GM18858 (cell line): ENCODE measurements at regions not wholly inside any gene's neighbourhood (a gene's known extent, or its start where the extent isn't known, plus 50 kb on each side); places are given as distances from the start of the nearest gene placed in this dataset.
"Not testable (repeated sequence)": the region's sequence is repeated elsewhere in the genome, so short reads cannot be mapped to it uniquely, and the experiment has no call there.

ENCODE experiments used
- ATAC-seq: cut with Tn5 transposase; IDR thresholded peaks from one replicate; pipeline ENCODE4 v1.9.1; 2021; ENCODE audit not compliant: unreplicated experiment

GRCh38 chr1:238406098-238406860 is 515.6 kb upstream of the ZP4 start:
- ATAC-seq: no peak

- ATAC-seq: no peak
These were observed 514.2 kb upstream of the ZP4 start for GRCh38 chr1:238404921-238405320.

DNA sequence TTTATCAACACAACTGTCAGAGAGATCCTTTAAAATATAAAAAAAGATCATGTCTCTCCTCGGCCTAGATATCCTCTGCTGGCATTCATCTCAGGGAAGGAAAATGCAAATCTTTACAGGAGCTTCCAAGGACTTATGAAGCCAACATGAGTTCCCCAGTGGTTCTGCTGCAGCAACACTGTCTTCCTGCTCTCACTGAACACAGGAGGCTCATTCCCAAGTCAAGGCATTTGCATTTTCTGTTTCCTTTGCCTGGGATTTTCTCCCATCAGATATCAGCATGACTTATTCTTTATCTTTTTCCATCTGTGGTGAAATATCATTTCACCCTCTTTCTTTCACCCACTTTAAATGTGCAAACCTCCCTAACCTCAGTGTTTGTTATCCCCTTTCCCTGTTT is 513.8 kb upstream of the ZP4 start:
- no peak for ATAC-seq

DNA sequence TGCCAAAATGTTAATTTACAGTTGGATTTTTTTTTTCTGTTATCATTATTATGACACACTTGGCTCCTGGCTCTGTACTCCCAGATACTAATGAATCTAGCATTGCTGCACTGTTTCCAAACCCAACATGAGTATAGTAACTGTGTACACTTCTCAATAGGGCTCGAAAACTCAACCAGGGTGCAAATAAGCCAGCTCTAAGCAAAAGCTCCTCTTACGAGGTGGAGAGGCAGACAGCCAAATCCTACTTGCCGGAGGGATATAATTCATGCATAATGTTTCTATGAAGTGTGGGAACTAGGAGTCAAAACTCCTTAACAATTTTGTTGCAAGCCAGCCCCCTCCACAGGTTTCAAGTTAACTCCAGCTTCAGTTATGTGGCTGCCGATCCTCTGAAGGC is 510.4 kb upstream of the ZP4 start:
- ATAC-seq: no peak

GRCh38 chr1:238399558-238399957 is 508.8 kb upstream of the ZP4 start:
- no peak for ATAC-seq

GRCh38 chr1:238396140-238396539 is 505.4 kb upstream of the ZP4 start:
- ATAC-seq: no peak

DNA sequence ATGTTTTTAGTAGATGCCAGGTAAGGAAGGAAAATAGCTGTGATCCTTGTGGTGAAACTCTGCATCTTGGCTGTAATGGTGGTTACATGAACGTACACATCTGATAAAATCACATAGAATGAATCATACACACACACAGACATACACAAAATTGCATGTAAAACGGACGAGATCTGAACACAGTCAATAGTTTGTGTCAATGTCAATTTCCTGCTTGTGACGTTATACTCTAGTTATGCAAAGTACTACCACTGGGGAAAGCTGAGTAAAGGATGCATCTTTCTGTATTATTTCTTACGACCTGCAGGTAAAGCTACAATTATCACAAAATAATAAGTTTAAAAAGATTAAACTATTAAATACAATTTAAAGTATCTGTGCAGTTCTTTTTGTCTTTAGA is 493.7 kb upstream of the ZP4 start:
- no peak for ATAC-seq

DNA sequence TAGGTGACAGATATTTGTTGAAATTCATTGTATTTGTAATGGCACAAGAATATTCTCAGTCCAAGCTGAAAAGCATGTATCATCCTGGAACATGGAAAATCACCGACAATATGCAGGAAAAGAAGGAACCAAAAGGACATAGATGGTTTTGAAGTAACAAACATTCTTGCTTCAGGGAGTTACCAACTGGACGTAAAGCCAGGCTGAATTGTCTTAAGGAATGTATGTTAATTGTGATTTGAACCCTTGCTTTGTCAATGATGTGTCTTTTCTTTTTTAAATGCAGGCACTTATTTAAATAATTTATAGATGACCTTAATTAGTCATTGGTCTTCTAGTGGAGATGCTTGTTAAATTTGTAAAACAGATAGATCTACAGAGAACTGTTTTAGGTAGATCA is 489.4 kb upstream of the ZP4 start:
- ATAC-seq: no peak

- ATAC-seq: not testable (repeated sequence)
These were observed 488.7 kb upstream of the ZP4 start for GRCh38 chr1:238379446-238379845.

DNA sequence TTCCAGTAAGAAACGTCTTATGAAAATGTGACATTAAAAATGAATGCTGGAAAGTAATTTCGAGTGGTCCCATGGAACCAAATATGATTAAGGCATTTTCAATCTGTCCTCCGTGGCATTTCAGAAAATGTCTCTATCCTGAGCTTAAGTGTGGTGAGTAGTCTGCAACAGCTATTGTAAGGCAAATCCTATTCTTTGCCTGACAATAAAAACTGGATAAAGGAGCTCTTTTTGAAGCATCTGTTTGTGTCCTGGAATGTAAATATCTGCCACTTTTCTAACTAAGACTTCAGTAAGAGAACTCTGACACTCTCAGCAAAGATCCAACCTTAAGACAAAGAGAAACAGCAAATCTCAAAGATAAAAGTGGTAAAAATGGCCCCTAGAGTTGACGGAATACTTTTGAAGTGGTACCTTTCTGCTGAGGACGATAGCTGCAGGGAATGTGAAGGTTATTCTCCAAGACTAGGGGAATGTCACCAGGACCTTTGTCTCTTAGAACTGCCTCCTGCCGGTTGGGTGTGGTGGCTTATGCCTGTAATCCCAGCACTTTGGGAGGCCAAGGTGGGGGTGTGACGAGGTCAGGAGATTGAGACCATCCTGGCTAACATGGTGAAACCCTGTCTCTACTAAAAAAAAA is 486.7 kb upstream of the ZP4 start:
- ATAC-seq: no peak

DNA sequence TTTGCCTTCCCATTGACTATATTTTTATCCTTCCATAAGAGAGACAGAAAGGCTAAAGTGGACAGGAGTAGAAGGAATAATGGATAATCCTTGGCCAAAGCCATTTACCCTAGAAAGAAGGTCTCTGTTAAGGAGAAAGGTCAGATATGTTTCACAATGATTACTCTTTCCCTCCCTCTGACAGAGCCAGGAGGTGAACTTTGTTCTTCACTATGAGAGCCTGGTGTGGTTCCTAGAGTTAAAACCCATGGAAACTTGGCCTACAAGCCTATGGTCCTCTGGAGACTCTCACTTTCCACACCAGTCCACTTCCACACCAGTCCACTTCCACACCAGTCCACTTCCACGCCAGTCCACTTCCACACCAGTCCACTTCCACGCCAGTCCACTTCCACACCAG is 479.9 kb upstream of the ZP4 start:
- no peak for ATAC-seq

DNA sequence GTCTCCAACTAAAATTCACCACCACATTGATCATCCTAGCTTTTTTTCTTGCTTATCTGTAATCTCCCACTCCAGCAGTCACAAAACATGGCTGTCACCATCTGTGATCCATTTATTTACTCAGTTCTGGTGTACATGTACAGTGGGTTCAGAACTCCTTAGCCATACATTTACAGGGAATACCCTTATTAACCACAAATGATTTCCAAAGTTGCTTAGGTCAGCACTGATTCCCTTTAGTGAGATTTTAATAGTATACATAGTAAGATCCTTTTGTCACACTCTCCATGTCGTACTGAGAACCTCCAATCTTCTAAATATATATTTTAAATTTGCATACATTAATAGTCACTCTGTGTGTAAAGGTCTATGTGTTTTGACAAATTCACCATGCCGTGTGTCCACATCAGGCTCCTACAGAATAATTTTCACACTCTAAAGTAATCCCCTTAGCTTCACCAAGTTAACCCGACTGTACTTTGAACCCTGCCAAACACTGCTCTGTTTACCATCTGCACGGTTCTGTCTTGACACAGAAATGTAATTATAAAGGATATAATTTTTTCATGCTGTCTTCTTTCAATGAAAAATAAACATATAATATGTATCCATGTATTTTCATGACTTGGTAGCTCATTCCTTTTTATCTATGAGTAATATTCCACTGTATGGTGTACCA is 473.6 kb upstream of the ZP4 start:
- ATAC-seq: no peak

GRCh38 chr1:238360474-238360873 is 469.8 kb upstream of the ZP4 start:
- no peak for ATAC-seq

DNA sequence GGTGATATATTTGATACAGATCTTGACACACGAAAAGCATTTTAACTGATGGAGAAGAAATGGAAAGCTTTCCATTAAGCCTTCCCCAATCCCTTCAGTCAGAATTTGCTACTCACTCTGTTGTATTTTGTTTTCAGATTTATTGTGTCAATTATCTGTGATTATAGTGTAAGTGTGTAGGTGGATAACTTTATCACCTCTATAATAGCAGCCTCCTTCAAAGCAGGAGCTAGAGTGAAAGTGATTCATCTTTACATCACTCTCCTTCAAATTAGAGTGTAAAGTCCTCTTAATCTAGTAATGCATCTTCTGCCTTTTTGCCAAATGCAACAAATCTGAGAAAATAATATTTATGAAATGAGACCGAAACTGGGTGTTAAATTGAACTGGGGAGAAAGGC is 459.7 kb upstream of the ZP4 start:
- ATAC-seq: no peak

- no peak for ATAC-seq
These were observed 455.6 kb upstream of the ZP4 start for GRCh38 chr1:238346340-238346739.

GRCh38 chr1:238345837-238346236 is 455.1 kb upstream of the ZP4 start:
- no peak for ATAC-seq

GRCh38 chr1:238343852-238344251 is 453.1 kb upstream of the ZP4 start:
- ATAC-seq: no peak

DNA sequence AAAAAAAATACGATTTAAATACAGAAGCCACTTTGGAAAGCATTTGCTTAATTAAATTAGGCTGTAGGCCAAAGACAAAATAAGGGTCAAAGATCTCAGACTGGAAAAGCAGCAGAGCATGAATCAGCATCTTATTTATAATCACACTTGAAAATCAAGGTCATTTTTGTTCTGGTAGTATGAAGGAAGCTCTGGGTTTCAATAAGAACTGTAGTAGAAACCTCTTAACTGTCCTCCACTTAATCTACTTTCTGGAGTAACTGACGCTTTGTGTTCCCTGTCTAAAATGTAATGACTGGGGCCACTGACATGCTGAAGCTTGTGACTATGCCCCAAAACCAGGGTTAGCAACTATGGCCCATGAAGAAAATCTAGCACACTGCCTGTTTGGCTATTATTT is 450.7 kb upstream of the ZP4 start:
- no peak for ATAC-seq

DNA sequence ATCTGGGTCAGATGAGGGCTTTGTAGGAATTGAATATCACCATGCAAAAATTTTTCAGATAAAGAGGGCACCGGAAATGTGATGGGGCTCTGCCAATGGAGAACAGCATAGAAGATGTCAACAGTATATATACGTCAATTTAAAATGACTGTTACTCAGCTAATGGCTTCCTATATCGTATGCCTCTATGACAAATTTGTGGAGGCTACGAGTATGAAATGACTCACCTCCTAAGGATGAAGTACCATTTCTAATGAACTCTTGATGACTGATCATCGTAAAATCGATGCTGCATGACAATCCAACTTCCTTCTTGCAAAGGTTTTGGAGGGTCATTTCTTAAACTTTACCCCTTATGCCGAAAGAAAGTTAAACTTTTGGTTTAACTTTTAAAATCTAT is 450.3 kb upstream of the ZP4 start:
- ATAC-seq: no peak

DNA sequence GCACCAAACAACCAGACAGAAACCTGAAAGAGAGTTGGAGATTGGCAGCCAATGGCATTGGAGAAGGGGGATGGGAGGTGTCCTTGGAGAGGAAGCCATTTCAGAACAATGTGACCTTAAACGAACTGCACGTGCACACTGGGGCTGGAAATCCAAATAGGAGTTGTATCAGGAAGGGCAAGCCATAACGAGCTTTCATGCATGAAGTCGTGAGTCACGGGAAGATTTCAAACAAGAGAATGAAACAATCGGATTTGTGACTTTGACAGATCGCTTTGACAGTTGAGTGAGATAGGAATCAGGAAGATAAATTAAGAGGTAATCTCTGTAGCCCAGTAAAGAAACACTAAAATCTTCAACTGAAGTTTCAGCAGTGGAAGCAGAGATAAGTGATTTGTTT is 445.8 kb upstream of the ZP4 start:
- ATAC-seq: no peak

DNA sequence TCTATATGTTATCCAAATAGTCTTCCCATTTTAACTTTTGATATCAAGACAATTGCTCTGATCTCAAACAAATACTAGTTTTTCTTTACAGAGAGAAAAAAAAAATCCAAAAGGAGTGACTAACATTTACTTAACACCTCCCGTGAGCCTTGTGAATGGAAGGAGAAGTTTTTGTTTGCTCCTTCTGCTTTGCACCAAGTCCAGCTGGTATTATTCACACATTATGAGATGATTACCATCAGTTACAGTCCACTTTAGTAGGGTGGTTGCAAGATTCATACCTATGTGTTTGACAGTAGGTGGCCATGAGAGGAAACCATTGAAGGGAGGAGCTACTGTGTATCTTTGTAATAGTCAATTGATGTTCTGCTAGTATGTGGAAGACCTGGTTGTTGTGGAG is 443.4 kb upstream of the ZP4 start:
- no peak for ATAC-seq

DNA sequence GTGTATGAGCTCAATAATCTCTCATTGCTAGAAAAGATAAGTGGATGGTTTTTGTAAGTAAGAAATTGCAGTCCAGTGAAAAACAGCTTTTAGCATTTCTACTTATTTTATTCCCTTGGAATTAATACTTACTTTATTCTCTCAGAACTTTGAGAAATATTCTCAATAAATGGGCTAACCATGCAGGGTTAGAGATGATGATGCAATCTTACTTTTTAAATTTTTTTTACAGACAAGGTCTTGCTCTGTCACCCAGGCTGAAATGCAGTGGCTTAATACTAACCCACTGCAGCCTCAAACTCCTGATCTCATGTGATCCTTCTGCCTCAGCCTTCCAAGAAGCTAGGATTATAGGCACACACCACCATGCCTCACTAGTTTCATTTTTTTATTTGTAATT is 440.8 kb upstream of the ZP4 start:
- no peak for ATAC-seq
